Stimulated activated CD8-positive, alpha-beta memory T cell treated with anti-CD3 and anti-CD28 coated beads, Interleukin-15, amount 100 ng/mL, for 1 hour (primary cell): ENCODE measurements at regions not wholly inside any gene's neighbourhood (a gene's known extent, or its start where the extent isn't known, plus 50 kb on each side); places are given as distances from the start of the nearest gene placed in this dataset.

Experiments used
- DNase-seq: peaks from one replicate; pipeline ENCODE4 v3.0.0-alpha.2; 2020; ENCODE audit warnings: low read depth

GRCh38 chr17:72208832-72209231, 88.0 kb downstream of the SOX9 start:
- no peak for DNase-seq

- no peak for DNase-seq
Observed at GRCh38 chr17:72212041-72212440, 91.2 kb downstream of the SOX9 start.

- DNase-seq = no peak
Observed at GRCh38 chr17:72215490-72215889, 94.7 kb downstream of the SOX9 start.

GRCh38 chr17:72215928-72216327, 95.1 kb downstream of the SOX9 start:
- no peak for DNase-seq

GRCh38 chr17:72219137-72219823, 98.5 kb downstream of the SOX9 start:
- DNase-seq = no peak

- no peak for DNase-seq
Observed at GRCh38 chr17:72219824-72220493, 99.1 kb downstream of the SOX9 start.

- no peak for DNase-seq
Observed at GRCh38 chr17:72222661-72223380, 102.0 kb downstream of the SOX9 start.

GRCh38 chr17:72223866-72224291, 103.1 kb downstream of the SOX9 start:
- no peak for DNase-seq

- DNase-seq = no peak
Observed at GRCh38 chr17:72226322-72226721, 105.5 kb downstream of the SOX9 start.

- DNase-seq = no peak
Observed at GRCh38 chr17:72233986-72234385, 113.2 kb downstream of the SOX9 start.

- no peak for DNase-seq
Observed at GRCh38 chr17:72234985-72235384, 114.2 kb downstream of the SOX9 start.

GRCh38 chr17:72236980-72237633, 116.3 kb downstream of the SOX9 start:
- no peak for DNase-seq

- no peak for DNase-seq
Observed at GRCh38 chr17:72238157-72238673, 117.4 kb downstream of the SOX9 start.

GRCh38 chr17:72239548-72239947, 118.7 kb downstream of the SOX9 start:
- no peak for DNase-seq

GRCh38 chr17:72240333-72240732, 119.5 kb downstream of the SOX9 start:
- no peak for DNase-seq

GRCh38 chr17:72244494-72244893, 123.7 kb downstream of the SOX9 start:
- no peak for DNase-seq

GRCh38 chr17:72244956-72245355, 124.1 kb downstream of the SOX9 start:
- no peak for DNase-seq

GRCh38 chr17:72249441-72249840, 128.6 kb downstream of the SOX9 start:
- DNase-seq = no peak

- no peak for DNase-seq
Observed at GRCh38 chr17:72250206-72250605, 129.4 kb downstream of the SOX9 start.

- DNase-seq = no peak
Observed at GRCh38 chr17:72253597-72253996, 132.8 kb downstream of the SOX9 start.

- no peak for DNase-seq
Observed at GRCh38 chr17:72254808-72255449, 134.1 kb downstream of the SOX9 start.

GRCh38 chr17:72255481-72255880, 134.7 kb downstream of the SOX9 start:
- DNase-seq = no peak
